Activated CD4-positive, alpha-beta T cell treated with anti-CD3 and anti-CD28 coated beads, Interleukin-10, Interleukin-2, amounts not matched to agents 100 ng/mL and 50 ng/mL, durations not matched to agents 16 hours and 8 hours (primary cell): ENCODE measurements at regions not wholly inside any gene's neighbourhood (a gene's known extent, or its start where the extent isn't known, plus 50 kb on each side); places are given as distances from the start of the nearest gene placed in this dataset.

ENCODE experiments used
- DNase-seq: peaks from one replicate; pipeline ENCODE4 v3.0.0-alpha.2; 2020

DNA sequence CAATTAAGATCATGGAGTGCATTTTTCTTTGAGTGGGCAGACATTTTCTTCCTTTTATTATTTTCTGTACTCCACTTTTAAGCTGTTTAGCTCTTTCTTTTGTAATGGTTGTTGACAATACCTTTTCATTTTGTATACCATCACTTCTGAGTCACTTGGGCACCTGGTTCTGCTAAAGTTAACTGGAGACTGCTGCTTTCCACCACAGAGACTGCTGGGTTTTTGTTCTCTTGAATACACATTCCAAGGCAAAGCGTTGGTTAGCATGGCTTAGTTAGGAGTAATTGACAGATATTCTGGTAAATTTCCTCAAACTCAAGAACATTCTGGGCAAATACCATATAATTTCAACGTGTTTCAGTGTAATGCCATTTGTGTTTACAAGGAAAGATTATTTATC, 541.9 kb upstream of the CELF2 start:
- DNase-seq: no peak

DNA sequence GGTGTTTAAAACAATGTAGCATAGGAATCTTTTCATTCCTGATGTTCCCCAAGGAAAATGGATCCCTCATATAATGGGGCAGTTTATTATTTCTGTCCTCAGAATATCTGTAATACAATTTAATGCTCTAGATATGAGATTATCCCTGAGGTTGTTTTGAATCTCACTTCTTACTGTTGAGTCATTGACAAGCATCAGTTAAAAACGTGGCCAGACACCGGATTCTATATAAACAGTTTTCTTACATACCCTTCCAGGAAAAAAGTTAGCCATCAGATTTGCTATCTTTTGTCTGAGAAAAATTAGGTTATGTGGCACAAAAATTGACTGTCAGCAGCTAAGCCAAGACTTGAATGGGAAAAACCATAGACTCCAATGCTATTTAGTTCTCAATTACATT, 539.8 kb upstream of the CELF2 start:
- DNase-seq: no peak

DNA sequence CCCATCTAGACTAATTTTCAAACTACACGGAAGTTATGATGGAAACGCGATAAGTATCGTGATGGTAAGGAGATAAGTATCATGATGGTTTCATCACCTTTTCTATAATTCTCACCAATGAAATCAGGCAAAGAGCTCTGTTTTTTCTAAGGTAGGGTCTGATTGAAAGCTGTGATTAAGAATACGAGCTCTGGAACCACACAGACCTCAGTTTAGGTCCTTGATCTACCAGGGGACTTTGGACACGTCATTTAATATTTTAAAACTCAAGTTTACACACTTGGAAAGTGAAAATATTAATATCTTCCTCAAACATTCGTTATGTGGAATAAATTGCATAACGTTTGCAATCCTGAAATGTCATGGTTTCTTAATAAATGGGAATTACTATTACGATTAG, 538.2 kb upstream of the CELF2 start:
- DNase-seq: no peak

DNA sequence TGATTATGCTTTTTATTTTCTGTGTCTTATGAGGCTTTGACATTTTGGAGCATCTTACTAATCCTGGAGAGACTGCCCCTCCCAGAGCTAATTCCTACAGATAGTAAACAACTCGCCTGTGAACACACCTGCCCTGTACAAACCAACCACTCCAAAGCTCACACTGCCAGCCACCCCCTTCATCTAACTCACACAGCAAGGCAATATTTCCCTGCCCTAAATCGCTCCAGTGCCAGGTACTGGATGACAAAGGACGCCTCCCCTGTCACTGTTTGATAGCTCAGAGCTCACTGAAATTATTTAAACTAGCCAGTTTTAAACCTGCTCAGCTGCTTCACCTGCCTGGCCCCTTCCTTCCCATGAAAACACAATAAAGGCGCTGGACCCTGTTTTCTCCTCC, 535.1 kb upstream of the CELF2 start:
- DNase-seq: no peak

DNA sequence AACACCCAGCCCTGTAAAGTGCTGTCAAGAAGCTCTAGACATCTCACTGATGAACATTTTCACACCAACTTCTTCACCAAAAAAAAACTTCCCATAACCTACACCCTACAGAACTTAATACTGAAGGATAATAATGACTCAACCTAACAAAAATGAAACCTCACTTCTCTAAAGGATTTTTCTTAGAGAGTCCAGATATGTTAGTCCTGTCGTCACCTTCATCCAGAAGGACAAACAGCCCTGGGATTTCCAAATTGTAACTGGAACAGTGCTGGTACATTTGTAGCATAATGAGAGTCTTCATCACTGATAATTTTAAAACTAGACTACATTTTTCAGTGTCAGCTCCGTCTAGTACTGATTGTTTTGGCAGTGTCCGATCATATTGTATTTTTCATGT, 528.6 kb upstream of the CELF2 start:
- DNase-seq: no peak

DNA sequence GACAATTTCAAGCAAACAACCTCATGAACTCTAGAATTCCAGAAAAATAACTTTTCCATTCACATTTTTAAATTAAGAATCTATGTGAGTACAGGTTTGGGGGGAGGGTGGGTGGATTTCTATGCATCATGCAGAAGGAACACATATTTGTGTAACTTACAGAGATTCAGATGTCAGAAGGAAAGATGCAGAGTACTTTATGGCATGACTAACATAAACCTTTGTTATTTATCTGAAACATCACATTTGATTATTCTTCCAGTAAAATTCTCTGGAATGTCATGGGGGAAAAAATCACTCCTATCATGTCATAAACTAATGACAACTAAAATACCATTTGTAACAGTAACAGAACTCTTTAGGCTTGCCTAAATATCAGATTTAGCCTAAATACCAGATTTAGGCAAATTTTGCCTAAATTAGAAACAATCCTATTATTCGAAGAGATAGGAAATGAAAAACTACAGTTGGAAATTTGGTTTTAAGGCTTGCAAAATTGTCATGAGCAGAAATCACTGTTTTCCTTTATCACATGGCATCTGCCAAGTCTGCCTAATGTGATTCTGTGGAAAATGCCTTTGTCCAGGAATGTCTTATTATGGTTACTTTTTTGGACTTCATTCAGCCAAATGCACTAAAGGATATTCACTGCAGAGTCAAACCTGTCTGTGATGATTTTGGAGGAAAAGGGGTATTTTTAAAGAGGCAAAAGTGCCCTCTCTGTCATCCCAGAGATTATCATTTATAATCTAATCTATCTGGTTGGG, 527.7 kb upstream of the CELF2 start:
- DNase-seq: no peak

DNA sequence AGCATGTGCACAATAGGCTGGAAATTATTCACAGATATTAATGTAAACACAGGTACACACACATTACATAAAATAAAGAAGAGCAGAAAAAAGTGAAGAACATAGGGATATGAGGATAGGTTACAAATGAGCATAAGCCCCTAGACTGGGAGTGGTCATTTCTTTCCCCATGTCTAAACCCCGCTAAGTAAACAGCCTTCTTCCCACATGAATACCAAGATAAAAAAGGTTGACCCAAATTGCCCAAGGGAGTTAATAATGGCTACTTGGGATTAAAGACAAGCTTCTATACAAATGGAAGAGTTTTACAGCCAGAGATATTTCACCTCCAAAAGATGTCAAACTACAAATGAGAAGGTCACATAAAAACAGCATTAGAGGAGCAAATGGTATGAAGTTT, 527.1 kb upstream of the CELF2 start:
- DNase-seq: no peak

DNA sequence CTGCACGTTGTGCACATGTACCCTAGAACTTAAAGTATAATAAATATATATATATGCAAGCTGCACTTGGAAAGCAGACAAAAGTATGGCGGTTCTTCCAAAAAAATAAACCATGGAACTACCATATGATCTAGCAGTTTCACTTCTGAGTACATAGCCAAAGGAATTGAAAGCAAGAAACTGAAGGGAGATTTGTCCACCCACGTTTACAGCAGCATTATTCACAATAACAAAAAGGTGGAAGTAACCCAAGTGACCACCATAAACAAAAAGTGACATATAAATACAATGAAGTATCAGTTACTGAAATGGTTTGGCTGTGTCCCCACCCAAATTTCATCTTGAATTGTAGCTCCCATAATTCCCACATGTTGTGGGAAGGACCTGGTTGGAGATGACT, 525.3 kb upstream of the CELF2 start:
- DNase-seq: no peak

DNA sequence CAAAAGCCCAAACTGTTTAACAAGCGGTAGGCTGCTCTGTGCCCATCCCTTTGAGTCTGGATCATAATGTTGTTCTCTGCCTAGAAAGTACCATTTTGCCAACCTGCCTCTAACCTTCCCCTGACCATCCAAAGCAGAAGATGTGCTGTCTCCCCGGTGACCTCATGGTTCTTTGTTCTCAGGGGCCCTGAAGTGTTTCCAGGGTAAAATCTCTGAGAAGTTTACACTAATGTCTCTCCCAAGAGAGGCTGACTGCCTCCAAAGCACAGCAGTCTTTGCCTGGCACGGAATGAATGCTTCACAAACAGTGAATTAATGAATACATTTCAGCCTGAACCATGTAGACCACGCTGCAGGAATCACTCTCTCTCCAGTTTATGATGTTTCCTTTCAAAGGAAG, 523.8 kb upstream of the CELF2 start:
- no peak for DNase-seq

DNA sequence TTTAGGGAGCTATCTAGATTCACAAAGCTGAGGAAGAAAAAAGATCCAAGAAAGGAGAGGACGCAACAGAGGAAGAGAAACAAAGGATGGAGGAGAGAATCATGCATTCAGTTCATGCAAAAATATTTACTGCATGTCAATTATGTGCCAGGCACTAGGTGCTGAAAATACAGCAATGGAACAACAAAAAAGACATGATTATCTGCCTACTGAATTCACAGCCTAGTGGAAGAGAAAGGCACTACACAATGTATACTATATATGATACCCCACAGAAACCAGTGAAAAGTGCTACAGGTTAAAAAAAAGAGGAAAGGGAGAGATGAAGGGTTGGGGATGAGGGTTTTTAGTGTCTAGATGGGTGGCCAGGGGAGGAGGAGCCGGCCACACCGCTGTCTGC, 520.4 kb upstream of the CELF2 start:
- DNase-seq: no peak

DNA sequence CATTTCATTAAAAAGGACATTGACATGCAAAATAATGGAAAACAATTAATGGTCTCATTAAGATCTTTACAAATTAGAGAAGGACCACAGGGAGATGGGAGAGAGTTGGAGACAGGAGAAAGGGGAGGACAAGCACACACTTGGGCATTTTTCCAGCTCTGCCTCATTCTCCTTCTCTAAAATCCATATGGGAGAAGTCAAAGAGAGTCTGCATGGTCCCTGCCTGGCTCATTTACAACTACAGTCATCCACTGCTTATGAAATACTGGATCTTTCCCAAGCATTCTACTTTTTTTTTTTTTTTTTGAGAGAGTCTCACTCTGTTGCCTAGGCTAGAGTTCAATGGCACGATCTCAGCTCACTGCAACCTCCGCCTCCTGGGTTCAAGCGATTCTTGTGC, 518.9 kb upstream of the CELF2 start:
- DNase-seq: no peak

DNA sequence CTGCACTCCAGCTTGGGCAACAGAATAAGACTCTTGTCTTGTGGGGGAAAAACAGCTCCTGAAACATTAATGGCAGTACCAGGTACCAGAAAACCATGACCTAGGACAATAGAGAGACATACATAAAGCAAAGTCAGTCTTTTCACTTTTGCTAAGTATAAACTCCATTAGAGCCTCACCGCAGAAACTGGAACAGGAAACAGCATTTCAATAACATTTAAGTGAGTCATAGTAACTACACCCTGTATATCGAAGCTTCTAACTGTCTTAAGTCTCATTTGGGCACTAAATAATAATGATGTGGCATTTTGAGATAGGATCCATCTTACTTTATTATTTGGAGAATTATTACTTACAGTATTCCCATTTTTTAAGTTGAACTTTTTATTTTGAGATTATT, 517.8 kb upstream of the CELF2 start:
- peak; percentile 12 for DNase-seq

DNA sequence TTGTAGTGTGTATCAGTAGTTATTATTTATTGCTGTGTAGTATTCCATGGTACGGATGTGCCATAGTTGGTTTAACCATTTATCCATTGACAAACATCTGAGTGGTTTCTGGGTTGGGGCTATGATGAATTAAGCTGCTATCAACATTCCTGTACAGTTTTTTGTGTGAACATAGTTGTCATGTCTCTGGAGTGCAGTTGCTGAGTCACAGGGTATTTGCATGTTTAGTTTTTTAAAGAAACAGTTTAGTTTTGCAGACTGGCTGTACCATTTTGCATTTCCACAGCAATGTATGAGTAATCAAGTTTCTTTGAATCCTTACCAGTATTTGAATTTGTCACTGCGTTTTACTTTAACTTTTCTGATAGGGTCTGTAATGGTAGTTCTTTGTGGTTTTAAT, 516.7 kb upstream of the CELF2 start:
- DNase-seq: peak; percentile 4

DNA sequence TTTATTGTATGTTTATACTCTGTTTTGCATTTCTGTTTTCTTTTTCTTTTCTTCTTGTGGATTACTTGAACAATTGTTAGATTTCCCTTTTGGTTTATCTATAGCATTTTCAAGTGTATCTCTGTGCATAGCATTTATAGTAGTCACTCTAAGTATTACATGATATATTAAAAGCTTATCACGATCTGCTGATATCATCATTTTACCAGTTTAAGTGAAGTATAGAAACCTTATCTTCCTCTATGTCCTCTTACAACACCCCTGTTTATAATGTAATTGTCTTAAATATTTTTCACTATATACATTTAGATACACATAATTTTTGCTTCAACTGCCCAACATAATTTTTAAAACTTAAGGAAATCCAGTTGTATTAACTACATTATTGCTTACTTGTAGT, 513.9 kb upstream of the CELF2 start:
- DNase-seq: no peak

DNA sequence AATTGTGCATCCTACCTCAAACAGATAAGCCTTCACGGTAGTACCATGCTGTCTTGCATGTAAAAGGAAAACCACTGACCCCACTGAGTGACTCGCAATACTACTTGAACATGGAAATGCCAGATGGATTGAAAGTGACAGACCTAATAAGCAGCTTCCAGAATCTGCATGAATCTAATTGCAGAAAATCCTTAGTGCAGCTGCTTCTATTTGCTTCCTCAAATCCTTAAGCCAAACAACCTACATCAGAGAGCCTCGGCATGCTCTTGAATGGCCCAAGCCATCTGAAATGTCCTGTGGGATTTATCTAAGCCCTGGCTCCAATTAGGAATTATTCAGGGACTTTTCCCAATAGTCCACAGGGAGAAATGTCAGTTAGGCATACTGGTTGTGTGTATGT, 509.5 kb upstream of the CELF2 start:
- DNase-seq: no peak

DNA sequence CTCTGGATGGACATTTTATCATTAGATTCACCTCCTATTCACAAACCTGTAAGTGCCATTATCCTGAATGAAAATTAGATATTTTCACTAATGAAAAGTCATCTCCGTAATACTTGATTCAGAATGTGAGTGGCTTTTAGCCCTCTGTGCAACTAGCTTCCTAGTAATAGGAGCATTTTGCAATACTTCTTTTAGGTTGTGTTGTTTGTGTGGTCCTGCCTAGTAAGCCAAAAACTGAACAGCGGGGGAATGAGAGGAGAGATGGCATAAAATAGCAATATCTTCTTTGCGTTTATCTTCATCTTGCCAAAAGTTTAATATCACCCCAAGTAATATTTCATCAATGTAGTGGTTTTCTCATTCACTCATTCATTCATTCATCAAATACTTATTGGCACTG, 507.5 kb upstream of the CELF2 start:
- DNase-seq: no peak

DNA sequence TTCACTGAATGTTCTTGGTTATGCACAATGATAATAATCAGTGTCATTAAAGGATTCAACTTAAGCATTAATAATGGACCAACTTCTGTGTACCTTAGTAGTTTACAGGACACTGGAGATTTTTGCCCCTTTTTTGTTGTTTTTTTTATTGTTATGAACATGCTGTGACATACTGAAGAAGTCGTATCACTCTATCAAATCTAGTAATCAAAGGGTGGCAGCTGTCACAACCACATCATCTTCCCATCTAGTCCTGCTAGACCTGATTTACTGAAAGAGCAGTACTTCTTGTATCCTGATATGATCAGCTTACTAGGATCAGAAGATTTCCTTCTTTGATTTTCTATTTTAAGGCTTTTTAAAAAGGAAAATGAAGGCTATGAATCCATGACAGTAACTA, 504.6 kb upstream of the CELF2 start:
- DNase-seq: no peak

DNA sequence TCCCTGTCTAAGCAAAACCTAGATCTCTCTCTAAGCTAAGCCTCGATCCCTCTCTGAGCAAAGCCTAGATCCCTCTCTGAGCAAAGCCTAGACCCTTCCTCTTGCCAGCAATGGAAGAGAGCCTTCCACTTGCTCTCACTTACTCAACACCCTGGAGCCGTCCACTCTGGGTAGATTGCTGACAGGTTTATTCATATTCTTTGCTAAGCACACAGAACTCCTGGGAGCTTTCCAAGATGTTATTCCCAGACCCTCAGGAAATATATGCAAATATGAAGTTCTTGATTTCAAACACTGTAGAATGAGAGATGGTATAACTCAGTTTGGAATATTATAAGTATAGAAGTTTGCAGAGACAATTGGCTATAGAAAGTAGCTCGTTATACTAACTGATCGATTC, 503.8 kb upstream of the CELF2 start:
- no peak for DNase-seq

DNA sequence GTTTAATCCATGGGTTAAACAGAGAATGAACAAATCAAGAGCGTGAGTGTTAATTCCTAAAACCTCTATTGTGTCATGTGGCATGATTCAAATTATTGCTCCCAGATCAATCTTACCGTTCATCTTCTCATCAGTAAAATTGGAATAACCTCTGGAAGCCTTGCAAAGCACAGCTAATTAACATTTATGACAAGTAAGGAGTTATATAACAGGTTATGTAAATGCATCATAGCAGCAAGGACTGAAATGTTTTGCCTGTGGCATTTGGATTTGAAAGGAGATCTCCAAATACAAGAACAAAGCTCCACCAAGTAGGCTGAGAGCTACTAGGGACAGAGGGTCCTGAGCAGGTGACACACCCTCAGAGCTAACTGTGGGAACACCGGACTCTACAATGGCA, 502.9 kb upstream of the CELF2 start:
- DNase-seq: no peak

DNA sequence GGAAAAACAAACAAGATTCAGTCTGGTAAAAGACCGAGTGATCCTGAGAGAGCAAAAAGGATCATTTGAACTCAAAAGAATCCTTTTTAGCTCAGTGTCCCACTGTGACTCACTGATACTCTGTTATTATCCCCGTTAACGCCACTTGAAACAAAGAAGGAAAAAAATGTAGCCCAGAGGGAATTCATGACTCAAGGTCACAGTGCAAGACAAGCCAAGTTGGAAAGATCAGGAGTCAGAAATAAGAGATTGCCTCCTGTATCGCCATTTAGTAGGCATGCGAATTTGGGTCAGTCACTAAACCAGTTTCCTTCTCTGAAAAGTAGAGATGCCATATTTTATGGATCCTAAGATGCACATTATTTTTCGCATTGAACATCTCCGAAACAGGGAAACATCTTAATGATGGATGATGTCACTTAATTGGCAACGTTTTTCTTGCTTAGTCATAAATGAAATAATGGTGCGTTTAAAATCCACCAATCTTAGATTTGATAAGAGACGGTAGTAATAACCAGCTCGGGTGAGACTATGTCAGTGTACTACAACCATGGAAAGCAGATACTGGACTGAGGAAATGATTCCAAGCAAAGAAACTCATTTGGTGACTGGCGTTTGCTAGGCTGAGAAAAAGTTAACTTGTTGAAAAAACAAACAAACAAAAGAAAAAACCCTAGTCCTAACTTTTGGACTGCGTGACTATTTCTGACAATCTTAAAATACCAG, 502.0 kb upstream of the CELF2 start:
- DNase-seq: no peak

DNA sequence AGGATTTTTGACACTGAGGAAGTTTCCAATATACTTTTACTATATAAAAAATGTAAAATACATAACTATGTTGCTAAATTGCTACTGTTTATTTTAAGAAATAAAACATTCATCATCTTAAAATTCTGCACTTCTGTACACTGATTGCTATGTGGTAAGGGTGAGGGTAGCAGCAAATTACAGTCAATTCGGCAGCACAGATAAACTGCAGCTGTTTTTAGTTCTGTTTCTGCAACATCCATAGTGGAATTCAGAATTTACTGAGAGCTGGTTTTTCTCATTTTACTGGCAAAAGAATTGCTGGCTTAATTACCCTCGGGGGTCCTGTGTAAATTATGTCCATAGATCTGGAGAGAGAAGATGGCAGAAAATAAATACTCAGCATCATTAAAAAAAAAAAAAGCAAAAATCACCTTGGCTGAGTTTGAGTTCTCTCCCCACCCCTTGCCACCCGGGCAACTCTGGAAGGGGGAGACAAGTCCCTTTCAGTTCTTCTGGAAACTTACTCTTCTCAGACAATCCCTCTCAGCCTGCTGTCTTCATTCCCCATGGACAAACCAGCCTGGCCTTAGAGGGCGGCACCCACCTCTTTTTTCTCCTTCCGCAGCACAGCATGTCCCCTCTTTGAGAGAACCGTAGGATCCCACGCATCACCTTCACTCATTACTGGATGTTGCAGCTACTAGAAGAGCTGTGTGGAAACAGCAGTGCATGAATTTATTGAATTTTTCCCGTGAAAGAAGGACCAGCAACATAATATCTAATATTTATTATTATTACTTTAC, 501.1 kb upstream of the CELF2 start:
- DNase-seq: no peak

DNA sequence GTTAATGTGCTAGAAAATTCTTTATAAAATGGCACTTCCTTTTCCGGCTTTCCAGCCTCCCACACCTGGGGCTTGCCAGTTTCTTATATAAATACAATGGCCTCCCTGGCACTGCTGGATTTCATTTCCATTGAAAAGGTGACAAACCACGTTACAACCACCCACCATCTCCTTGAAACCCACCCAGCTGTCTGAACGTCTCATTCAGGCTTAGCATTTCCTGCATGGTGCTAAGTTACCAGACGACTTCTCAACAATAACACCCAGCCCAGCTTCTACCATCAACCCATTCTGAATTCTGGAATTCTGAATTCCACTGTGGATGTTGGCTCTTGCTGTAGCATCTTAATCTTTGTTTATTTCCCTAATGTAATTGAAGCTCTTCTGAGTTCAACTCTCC, 499.8 kb upstream of the CELF2 start:
- no peak for DNase-seq

DNA sequence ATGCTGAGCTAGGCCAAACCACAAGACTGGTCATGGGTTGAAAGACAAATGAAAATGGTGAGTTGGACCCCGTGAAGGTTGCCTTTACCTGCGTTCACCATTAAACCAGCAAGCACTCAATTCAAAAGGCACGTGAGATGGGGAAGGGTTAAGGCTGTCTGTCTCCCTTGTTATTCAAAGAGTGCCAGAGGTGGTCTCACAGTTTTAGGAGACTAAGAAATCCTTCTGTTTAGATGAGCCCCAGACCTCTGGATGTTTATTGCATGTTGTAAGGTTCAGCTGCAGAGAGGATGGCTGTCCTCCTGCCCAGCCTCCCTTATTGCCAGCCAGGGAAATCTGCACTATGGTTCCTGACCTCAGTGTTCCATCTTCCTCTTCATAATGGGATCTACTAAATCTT, 498.0 kb upstream of the CELF2 start:
- no peak for DNase-seq
